ENCODE measurements at regions not wholly inside any gene's neighbourhood (a gene's known extent, or its start where the extent isn't known, plus 50 kb on each side); places are given as distances from the start of the nearest gene placed in this dataset.

- TF ChIP-seq, protein P1, sequence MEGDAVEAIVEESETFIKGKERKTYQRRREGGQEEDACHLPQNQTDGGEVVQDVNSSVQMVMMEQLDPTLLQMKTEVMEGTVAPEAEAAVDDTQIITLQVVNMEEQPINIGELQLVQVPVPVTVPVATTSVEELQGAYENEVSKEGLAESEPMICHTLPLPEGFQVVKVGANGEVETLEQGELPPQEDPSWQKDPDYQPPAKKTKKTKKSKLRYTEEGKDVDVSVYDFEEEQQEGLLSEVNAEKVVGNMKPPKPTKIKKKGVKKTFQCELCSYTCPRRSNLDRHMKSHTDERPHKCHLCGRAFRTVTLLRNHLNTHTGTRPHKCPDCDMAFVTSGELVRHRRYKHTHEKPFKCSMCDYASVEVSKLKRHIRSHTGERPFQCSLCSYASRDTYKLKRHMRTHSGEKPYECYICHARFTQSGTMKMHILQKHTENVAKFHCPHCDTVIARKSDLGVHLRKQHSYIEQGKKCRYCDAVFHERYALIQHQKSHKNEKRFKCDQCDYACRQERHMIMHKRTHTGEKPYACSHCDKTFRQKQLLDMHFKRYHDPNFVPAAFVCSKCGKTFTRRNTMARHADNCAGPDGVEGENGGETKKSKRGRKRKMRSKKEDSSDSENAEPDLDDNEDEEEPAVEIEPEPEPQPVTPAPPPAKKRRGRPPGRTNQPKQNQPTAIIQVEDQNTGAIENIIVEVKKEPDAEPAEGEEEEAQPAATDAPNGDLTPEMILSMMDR (IDR thresholded peaks at IDR 0.05; ENCODE audit: low read depth, low read length, poor library complexity, severe bottlenecking): no peak
- no peak for TF ChIP-seq EZH2phosphoT487 (IDR thresholded peaks at IDR 0.05; ENCODE audit: borderline replicate concordance, low read length)
These were observed 213.2 kb upstream of the IER5L start for GRCh38 chr9:129391221-129391661.

Data from DOHH2 (cell line).